ENCODE measurements at regions not wholly inside any gene's neighbourhood (a gene's known extent, or its start where the extent isn't known, plus 50 kb on each side); places are given as distances from the start of the nearest gene placed in this dataset.

DNA sequence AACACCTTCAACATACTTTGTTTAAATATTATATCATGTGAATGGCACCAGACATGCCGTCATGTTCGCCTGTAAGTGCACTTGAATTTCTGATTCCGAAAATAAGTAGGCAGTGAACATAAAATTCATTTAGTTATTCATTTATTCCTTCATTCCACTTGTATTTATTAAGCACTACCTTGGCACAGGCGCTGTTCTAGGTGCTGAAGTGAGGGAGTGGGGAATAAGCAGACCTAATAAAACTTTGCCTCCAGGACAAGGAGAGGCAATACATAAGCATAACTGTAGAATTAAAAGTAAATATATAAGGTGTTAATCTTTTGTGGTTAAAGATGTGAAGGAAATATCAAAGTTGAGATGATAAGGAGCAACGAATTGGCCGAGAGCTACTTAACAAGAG lies 297.4 kb downstream of the TENT4A start:
- H3K4me1 ChIP-seq (ENCODE audit: insufficient read depth) = no peaks in the 10 kb centered on the region

DNA sequence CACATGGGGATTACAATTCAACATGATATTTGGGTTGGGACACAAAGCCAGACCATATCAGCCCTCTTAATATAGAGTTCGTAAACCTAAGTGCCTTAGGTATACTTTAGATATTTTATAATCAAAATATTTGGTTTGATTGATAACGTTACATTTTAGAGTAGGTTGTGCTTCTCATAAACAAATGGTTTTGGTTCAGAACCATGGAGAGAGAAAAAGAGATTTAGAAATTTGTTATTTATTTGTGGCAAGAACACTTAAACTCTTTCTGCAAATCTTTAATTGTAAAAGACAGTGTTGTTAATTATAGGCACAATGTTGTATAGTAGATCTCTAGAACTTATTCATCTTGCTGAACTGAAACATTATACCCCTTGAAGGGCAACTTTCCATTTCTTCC lies 298.8 kb downstream of the TENT4A start:
- Histone ChIP-seq H2AFZ (no peak overlapping the region), H3K36me3 (replicated peaks; ENCODE audit: insufficient read depth, low read depth) (no peaks in the 10 kb centered on the region), H4K20me1 (ENCODE audit: insufficient read depth, poor library complexity, severe bottlenecking) (no peaks in the 10 kb centered on the region), H3K4me3 (no peak overlapping the region), H3K27ac (no peak overlapping the region), H3K4me1 (ENCODE audit: insufficient read depth) (no peaks in the 10 kb centered on the region), H3K4me2 (no peak overlapping the region), H3K79me2 (no peaks in the 10 kb centered on the region), H3K27me3 (no peaks in the 10 kb centered on the region), H3K9me2 (replicated peaks; ENCODE audit: insufficient read depth) (no peaks in the 10 kb centered on the region), H3K9me3 (ENCODE audit: low read depth) (no peaks in the 10 kb centered on the region)
- no peak for DNase-seq (ENCODE audit: low spot score)
- WGBS (ENCODE audit: low lambda C conversion rate, missing lambda C conversion rate) = 81% methylated on average over 2 of the region's 2 CpGs
- TF ChIP-seq EZH2 (IDR thresholded peaks at IDR 0.05; ENCODE audit: borderline replicate concordance) = no peak
- TF ChIP-seq EZH2phosphoT487 (IDR thresholded peaks at IDR 0.05; ENCODE audit: low read depth, severe bottlenecking, unreplicated experiment) = no peak
- TF ChIP-seq, protein P1, sequence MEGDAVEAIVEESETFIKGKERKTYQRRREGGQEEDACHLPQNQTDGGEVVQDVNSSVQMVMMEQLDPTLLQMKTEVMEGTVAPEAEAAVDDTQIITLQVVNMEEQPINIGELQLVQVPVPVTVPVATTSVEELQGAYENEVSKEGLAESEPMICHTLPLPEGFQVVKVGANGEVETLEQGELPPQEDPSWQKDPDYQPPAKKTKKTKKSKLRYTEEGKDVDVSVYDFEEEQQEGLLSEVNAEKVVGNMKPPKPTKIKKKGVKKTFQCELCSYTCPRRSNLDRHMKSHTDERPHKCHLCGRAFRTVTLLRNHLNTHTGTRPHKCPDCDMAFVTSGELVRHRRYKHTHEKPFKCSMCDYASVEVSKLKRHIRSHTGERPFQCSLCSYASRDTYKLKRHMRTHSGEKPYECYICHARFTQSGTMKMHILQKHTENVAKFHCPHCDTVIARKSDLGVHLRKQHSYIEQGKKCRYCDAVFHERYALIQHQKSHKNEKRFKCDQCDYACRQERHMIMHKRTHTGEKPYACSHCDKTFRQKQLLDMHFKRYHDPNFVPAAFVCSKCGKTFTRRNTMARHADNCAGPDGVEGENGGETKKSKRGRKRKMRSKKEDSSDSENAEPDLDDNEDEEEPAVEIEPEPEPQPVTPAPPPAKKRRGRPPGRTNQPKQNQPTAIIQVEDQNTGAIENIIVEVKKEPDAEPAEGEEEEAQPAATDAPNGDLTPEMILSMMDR (IDR thresholded peaks at IDR 0.05; ENCODE audit: poor library complexity) = no peak

More for the DNA sequence above, 297.4 kb downstream of the TENT4A start:
- Histone ChIP-seq H3K4me3 (no peak overlapping the region), H4K20me1 (ENCODE audit: insufficient read depth, poor library complexity, severe bottlenecking) (no peaks in the 10 kb centered on the region), H2AFZ (no peak overlapping the region), H3K36me3 (replicated peaks; ENCODE audit: insufficient read depth, low read depth) (no peaks in the 10 kb centered on the region), H3K27ac (no peak overlapping the region), H3K4me2 (no peak overlapping the region), H3K9me2 (replicated peaks; ENCODE audit: insufficient read depth) (no peaks in the 10 kb centered on the region), H3K9me3 (ENCODE audit: low read depth) (no peaks in the 10 kb centered on the region), H3K27me3 (no peaks in the 10 kb centered on the region), H3K79me2 (no peaks in the 10 kb centered on the region)
- 54% methylated on average over 6 of the region's 6 CpGs for WGBS (ENCODE audit: low lambda C conversion rate, missing lambda C conversion rate)
- TF ChIP-seq, protein P1 (IDR thresholded peaks at IDR 0.05; ENCODE audit: poor library complexity) = no peak
- TF ChIP-seq EZH2 (IDR thresholded peaks at IDR 0.05; ENCODE audit: borderline replicate concordance) = no peak
- no peak for TF ChIP-seq EZH2phosphoT487 (IDR thresholded peaks at IDR 0.05; ENCODE audit: low read depth, severe bottlenecking, unreplicated experiment)
- DNase-seq (ENCODE audit: low spot score) = peak; percentile 8

DNA sequence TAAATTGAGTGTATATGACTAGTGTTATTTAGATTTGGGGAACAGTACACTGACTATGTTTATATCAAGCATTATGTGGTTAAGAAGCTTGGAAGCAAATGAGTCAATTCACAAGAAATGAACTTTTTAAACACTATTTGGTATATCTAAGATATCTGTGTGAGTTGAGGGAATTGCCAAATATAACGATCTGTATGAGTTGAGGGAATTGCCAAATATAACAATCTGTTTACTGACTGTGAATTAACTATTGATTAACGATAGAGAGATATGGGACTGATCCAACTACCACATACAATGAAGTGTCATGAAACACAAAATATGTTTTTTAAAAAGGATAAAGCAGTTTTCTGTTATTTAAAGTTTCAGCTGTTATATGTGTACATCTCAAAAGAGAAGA lies 301.4 kb downstream of the TENT4A start:
- H3K4me3 ChIP-seq = no peak overlapping the region
- H3K36me3 ChIP-seq (replicated peaks; ENCODE audit: insufficient read depth, low read depth) = no peaks in the 10 kb centered on the region
- no peak overlapping the region for H3K27ac ChIP-seq
- no peaks in the 10 kb centered on the region for H3K79me2 ChIP-seq
- TF ChIP-seq EZH2 (IDR thresholded peaks at IDR 0.05; ENCODE audit: borderline replicate concordance) (no peak), EZH2phosphoT487 (IDR thresholded peaks at IDR 0.05; ENCODE audit: low read depth, severe bottlenecking, unreplicated experiment) (no peak)
- TF ChIP-seq, protein P1 (IDR thresholded peaks at IDR 0.05; ENCODE audit: poor library complexity) = no peak
- no peak for DNase-seq (ENCODE audit: low spot score)
- H3K9me2 ChIP-seq (replicated peaks; ENCODE audit: insufficient read depth) = no peaks in the 10 kb centered on the region
- no peaks in the 10 kb centered on the region for H3K4me1 ChIP-seq (ENCODE audit: insufficient read depth)
- H3K4me2 ChIP-seq = no peak overlapping the region
- H3K9me3 ChIP-seq (ENCODE audit: low read depth) = no peaks in the 10 kb centered on the region
- H4K20me1 ChIP-seq (ENCODE audit: insufficient read depth, poor library complexity, severe bottlenecking) = no peaks in the 10 kb centered on the region
- WGBS (ENCODE audit: low lambda C conversion rate, missing lambda C conversion rate) = 75% methylated on average over 2 of the region's 2 CpGs
- H3K27me3 ChIP-seq = no peaks in the 10 kb centered on the region
- no peak overlapping the region for H2AFZ ChIP-seq
